ENCODE measurements at regions not wholly inside any gene's neighbourhood (a gene's known extent, or its start where the extent isn't known, plus 50 kb on each side); places are given as distances from the start of the nearest gene placed in this dataset.

DNA sequence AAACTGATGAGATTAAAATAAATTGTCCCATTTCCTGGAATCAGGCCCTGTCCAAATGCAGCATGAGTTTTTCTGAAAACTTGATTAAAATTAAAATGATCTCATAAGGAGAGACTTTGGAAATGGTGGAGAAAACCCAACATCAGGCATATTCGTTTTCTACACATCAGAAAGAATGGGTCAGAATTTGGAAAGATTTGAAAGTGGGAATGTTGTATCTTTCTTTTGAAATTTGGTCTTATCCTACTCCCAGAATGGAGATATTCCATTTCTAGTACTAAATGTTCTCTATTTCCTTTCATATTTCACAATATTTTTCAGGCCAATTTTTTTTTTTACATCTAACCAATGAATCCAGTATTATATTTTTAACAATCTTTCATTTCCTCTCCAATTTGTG, 223.9 kb upstream of the RXFP2 start:
- no peak for TF ChIP-seq EZH2 (IDR thresholded peaks at IDR 0.05; ENCODE audit: insufficient read depth, poor library complexity, severe bottlenecking)
- TF ChIP-seq EZH2phosphoT487 (IDR thresholded peaks at IDR 0.05; ENCODE audit: insufficient read depth, low read depth), result no peak

Data from GM23248 (cell line).